ENCODE measurements at regions not wholly inside any gene's neighbourhood (a gene's known extent, or its start where the extent isn't known, plus 50 kb on each side); places are given as distances from the start of the nearest gene placed in this dataset.

DNA sequence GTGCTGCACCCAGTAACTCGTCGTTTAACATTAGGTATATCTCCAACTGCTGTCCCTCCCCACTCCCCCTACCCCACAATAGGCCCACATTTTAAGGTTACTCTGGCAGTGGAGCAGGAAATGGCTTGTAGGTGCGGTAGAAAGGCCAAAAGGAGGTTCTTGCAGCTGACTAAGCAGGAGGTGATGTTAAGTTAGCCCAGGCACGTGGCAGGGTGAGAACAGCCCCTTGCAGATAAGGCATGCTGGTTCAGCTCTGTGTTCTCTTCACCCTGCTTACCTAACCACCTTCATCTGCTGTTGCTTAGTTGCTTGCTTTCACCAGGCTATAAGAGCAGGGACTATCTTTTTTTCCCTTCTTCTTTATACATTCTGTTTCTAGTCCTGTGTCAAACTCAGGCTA, 1082.8 kb upstream of the RBFOX1 start:
- TF ChIP-seq, protein P1, sequence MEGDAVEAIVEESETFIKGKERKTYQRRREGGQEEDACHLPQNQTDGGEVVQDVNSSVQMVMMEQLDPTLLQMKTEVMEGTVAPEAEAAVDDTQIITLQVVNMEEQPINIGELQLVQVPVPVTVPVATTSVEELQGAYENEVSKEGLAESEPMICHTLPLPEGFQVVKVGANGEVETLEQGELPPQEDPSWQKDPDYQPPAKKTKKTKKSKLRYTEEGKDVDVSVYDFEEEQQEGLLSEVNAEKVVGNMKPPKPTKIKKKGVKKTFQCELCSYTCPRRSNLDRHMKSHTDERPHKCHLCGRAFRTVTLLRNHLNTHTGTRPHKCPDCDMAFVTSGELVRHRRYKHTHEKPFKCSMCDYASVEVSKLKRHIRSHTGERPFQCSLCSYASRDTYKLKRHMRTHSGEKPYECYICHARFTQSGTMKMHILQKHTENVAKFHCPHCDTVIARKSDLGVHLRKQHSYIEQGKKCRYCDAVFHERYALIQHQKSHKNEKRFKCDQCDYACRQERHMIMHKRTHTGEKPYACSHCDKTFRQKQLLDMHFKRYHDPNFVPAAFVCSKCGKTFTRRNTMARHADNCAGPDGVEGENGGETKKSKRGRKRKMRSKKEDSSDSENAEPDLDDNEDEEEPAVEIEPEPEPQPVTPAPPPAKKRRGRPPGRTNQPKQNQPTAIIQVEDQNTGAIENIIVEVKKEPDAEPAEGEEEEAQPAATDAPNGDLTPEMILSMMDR (IDR thresholded peaks at IDR 0.05; ENCODE audit: insufficient read depth, low read length, poor library complexity, severe bottlenecking), result no peak
- no peak for TF ChIP-seq EZH2phosphoT487 (conservative IDR thresholded peaks at IDR 0.05; ENCODE audit: low read length)

Measured in SU-DHL-6 (cell line).